ENCODE measurements at regions not wholly inside any gene's neighbourhood (a gene's known extent, or its start where the extent isn't known, plus 50 kb on each side); places are given as distances from the start of the nearest gene placed in this dataset.

GRCh38 chr5:60263346-60263745, 369.8 kb upstream of the PDE4D start:
- TF ChIP-seq CTCF (conservative IDR thresholded peaks at IDR 0.05; ENCODE audit: low read depth, low read length) (no peak), EZH2 (IDR thresholded peaks at IDR 0.05; ENCODE audit: low read length, unreplicated experiment) (no peak)
